ENCODE measurements at regions not wholly inside any gene's neighbourhood (a gene's known extent, or its start where the extent isn't known, plus 50 kb on each side); places are given as distances from the start of the nearest gene placed in this dataset.

DNA sequence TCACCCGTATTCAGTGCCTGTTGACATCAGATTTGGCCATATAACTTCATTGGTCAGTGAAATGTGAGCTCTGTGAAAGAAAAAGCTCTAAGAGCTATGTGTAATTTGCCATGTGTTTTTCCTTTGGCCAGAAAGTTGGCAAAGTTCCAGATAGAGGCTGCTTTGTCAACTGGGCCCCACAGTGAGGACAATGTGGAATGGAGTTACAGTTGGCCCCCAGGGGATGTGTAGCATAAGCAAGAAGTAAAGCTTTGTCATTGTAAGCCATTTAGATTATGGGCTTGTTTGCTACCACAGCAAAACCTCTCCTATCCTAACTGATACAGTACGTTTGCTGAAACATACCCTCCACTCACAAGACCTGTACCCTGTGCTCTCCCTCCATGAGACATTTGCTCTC is 119.1 kb upstream of the HABP2 start:
- TF ChIP-seq, protein P1, sequence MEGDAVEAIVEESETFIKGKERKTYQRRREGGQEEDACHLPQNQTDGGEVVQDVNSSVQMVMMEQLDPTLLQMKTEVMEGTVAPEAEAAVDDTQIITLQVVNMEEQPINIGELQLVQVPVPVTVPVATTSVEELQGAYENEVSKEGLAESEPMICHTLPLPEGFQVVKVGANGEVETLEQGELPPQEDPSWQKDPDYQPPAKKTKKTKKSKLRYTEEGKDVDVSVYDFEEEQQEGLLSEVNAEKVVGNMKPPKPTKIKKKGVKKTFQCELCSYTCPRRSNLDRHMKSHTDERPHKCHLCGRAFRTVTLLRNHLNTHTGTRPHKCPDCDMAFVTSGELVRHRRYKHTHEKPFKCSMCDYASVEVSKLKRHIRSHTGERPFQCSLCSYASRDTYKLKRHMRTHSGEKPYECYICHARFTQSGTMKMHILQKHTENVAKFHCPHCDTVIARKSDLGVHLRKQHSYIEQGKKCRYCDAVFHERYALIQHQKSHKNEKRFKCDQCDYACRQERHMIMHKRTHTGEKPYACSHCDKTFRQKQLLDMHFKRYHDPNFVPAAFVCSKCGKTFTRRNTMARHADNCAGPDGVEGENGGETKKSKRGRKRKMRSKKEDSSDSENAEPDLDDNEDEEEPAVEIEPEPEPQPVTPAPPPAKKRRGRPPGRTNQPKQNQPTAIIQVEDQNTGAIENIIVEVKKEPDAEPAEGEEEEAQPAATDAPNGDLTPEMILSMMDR (IDR thresholded peaks at IDR 0.05): no peak
- no peak overlapping the region for H3K27ac ChIP-seq
- no peak overlapping the region for H3K4me3 ChIP-seq
- no peak overlapping the region for H3K9ac ChIP-seq (ENCODE audit: low read depth in 2 of 2, low read length in 2 of 2)
- no peaks in the 10 kb centered on the region for H3K27me3 ChIP-seq
- H3K9me3 ChIP-seq: no peaks in the 10 kb centered on the region
- H3K36me3 ChIP-seq: no peaks in the 10 kb centered on the region
- intact Hi-C loops (cut with DNase I): no loop called here
- H3K4me1 ChIP-seq: no peaks in the 10 kb centered on the region
- DNase-seq: no peak

DNA sequence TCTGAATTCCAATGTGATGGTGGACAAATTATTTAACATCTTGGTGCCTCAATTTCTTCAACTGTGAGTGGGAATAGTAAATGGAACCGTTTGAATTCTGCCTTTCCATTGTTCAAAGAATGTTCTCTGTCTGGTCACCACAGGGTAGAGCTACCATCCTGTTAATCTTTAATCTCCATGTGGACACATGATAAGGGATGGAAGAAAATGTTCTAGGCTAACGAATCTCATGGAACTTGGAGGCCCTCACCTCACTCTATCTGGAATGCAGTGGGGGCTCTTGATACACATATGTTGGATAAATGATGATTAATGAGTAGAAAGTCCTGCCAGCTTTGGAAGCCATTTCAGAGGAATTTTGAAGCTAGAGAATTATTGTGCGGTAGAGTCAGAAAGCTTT is 118.5 kb upstream of the HABP2 start:
- no peak for DNase-seq
- H3K9ac ChIP-seq (ENCODE audit: low read depth in 2 of 2, low read length in 2 of 2): no peak overlapping the region
- H3K27me3 ChIP-seq: no peaks in the 10 kb centered on the region
- TF ChIP-seq, protein P1 (IDR thresholded peaks at IDR 0.05): no peak
- intact Hi-C loops (cut with DNase I): no loop called here
- H3K4me3 ChIP-seq: no peak overlapping the region
- no peaks in the 10 kb centered on the region for H3K36me3 ChIP-seq
- H3K27ac ChIP-seq: no peak overlapping the region
- H3K9me3 ChIP-seq: no peaks in the 10 kb centered on the region
- H3K4me1 ChIP-seq: no peaks in the 10 kb centered on the region

DNA sequence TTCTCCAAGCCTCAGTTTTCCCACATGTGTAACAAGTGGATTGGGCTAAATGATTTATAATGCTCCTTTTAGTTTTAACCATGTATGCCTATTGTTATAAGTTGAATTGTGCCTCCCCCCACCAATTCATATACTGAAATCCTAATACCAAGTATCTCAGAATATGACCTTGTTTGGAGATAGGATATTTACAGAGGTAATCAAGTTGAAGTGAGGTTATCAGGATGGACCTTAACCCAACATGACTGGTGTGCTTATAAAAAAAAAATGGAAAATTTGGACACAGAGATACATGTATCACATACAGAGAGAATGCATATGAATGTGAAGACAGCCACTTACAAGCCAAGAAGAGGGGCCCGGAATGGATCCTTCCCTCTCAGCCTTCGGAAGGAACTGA is 117.9 kb upstream of the HABP2 start:
- no peak for DNase-seq
- H3K36me3 ChIP-seq: no peaks in the 10 kb centered on the region
- no peaks in the 10 kb centered on the region for H3K4me1 ChIP-seq
- TF ChIP-seq, protein P1 (IDR thresholded peaks at IDR 0.05): no peak
- H3K27me3 ChIP-seq: no peaks in the 10 kb centered on the region
- no peak overlapping the region for H3K9ac ChIP-seq (ENCODE audit: low read depth in 2 of 2, low read length in 2 of 2)
- no peaks in the 10 kb centered on the region for H3K9me3 ChIP-seq
- no peak overlapping the region for H3K27ac ChIP-seq
- H3K4me3 ChIP-seq: no peak overlapping the region
- intact Hi-C loops (cut with DNase I): no loop called here

DNA sequence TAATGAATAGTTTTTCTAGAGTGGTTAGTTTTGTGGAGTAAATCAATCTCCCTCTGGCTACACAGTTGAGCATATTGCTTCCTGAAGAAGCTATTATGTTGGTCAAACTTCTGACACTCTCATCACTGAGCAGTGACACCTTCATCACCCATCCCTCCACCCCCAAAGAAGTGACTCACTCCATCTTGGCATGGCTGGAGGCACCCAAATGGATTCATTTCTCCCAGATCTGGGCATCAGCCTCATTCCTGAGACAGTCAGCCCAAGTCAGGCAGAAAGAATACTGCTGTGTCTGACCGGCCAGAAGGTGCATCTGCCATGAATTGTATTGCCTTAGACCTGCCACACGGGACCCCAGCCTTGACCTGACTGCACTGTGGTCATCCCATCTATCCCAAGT is 117.0 kb upstream of the HABP2 start:
- Histone ChIP-seq H3K4me1 (no peaks in the 10 kb centered on the region), H3K9ac (ENCODE audit: low read depth in 2 of 2, low read length in 2 of 2) (no peak overlapping the region), H3K36me3 (no peaks in the 10 kb centered on the region), H3K27me3 (no peaks in the 10 kb centered on the region), H3K9me3 (no peaks in the 10 kb centered on the region), H3K27ac (no peak overlapping the region), H3K4me3 (no peak overlapping the region)
- intact Hi-C loops (cut with DNase I): no loop called here
- TF ChIP-seq, protein P1 (IDR thresholded peaks at IDR 0.05): no peak
- DNase-seq: no peak

DNA sequence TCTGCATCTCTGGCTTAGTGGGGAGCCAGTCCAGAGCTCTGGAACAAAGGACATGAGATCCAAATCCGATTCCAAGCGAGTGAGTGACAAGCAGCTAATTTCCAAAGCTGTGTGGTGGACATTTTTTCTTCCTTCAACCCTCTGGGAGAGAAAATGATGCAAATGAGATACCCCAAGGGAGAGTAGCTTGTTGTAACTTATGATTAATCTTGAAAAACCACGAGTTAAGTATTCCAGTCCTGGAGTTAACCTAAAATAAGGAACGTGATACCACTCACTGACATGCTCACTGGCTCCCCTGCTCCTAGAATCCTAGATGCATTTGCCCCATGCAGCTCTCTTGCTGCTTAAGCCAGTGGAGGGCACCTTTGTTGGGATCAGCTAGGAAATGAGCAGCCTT is 116.0 kb upstream of the HABP2 start:
- intact Hi-C loops (cut with DNase I): no loop called here
- no peak overlapping the region for H3K27ac ChIP-seq
- TF ChIP-seq, protein P1 (IDR thresholded peaks at IDR 0.05): no peak
- no peaks in the 10 kb centered on the region for H3K9me3 ChIP-seq
- H3K9ac ChIP-seq (ENCODE audit: low read depth in 2 of 2, low read length in 2 of 2): no peak overlapping the region
- H3K4me3 ChIP-seq: no peak overlapping the region
- H3K4me1 ChIP-seq: no peaks in the 10 kb centered on the region
- H3K36me3 ChIP-seq: no peaks in the 10 kb centered on the region
- no peaks in the 10 kb centered on the region for H3K27me3 ChIP-seq
- no peak for DNase-seq

DNA sequence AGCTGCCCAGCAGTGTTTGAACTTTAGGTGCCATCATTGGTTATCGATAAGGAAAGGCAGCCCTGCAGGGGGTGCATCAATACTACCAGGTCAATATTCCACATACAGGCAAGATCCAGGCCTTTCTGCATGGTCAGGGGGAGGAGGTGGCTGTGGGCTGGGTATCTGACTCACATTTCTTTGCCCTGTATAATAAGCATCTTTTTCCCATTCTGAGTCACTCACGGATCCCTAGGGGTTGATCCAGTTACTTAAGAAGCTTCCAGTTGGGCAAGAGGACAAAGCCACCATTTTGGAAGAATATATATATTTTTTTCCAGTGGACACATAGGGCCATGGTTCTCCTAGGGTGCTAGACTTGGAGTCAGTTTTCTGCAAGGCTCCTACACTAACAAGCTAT is 114.2 kb upstream of the HABP2 start:
- intact Hi-C loops (cut with DNase I): no loop called here
- H3K27ac ChIP-seq: no peak overlapping the region
- DNase-seq: no peak
- H3K4me3 ChIP-seq: no peak overlapping the region
- H3K27me3 ChIP-seq: no peaks in the 10 kb centered on the region
- no peaks in the 10 kb centered on the region for H3K4me1 ChIP-seq
- H3K9me3 ChIP-seq: no peaks in the 10 kb centered on the region
- H3K36me3 ChIP-seq: no peaks in the 10 kb centered on the region
- no peak overlapping the region for H3K9ac ChIP-seq (ENCODE audit: low read depth in 2 of 2, low read length in 2 of 2)
- TF ChIP-seq, protein P1 (IDR thresholded peaks at IDR 0.05): no peak
